Muscle of leg (tissue), 3 donors: ENCODE measurements at regions not wholly inside any gene's neighbourhood (a gene's known extent, or its start where the extent isn't known, plus 50 kb on each side); places are given as distances from the start of the nearest gene placed in this dataset.

Source experiments
- DNase-seq: peaks from one replicate; pipeline ENCODE4 v3.0.0; 2013
- H3K27ac ChIP-seq: one replicate; pipeline ENCODE4 v1.5.1; 2013; ENCODE audit warnings: mild to moderate bottlenecking, low read length, control low read depth
- H3K27me3 ChIP-seq: one replicate; pipeline ENCODE4 v1.6.1; 2013; ENCODE audit warnings: low read length; ENCODE audit not compliant: control insufficient read depth, insufficient read depth
- H3K36me3 ChIP-seq: one replicate; pipeline ENCODE4 v1.6.1; 2013; ENCODE audit warnings: low read length; ENCODE audit not compliant: control insufficient read depth, insufficient read depth
- H3K4me1 ChIP-seq: one replicate; pipeline ENCODE4 v1.6.1; 2013; ENCODE audit warnings: low read length; ENCODE audit not compliant: control insufficient read depth, insufficient read depth
- H3K4me3 ChIP-seq: one replicate; pipeline ENCODE4 v1.5.1; 2013; ENCODE audit warnings: low read length, control low read depth
- H3K9me3 ChIP-seq: replicated peaks from 2 replicates; pipeline ENCODE4 v1.6.1; 2013; ENCODE audit warnings: low read depth, low read length; ENCODE audit not compliant: control insufficient read depth
- WGBS: methylation state at CpG from one replicate; pipeline ENCODE4 v1.1.5; 2013; ENCODE audit warnings: missing lambda C conversion rate; ENCODE audit not compliant: insufficient coverage; 5-methylcytosine and 5-hydroxymethylcytosine counted together

DNA sequence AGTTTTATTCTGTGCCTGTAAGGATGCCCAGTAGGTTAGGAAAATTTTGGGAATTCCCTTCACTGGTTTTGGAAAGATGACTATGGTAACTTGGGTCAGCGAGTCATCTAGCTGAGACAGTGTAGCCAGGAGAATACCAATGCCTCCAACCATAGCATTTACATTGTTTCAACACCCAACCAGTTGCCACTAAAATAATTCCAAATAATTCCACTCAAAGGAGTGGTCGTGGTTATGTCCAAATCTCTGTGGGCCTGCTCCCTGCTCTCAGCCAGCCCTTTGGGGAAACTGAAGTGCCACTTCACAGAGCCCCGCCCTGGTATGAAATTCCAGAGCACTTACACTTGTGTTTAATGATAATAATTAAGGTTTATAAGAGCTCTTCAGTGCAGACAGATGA is 310.5 kb downstream of the PLK2 start:
- 77% methylated on average over 2 of the region's 3 CpGs for WGBS
- H3K27me3 ChIP-seq = no peaks in the 10 kb centered on the region
- H3K9me3 ChIP-seq = no peaks in the 10 kb centered on the region
- H3K4me3 ChIP-seq = no peak overlapping the region
- H3K4me1 ChIP-seq = no peaks in the 10 kb centered on the region
- no peak overlapping the region for H3K27ac ChIP-seq
- H3K36me3 ChIP-seq = no peaks in the 10 kb centered on the region
- DNase-seq = no peak

DNA sequence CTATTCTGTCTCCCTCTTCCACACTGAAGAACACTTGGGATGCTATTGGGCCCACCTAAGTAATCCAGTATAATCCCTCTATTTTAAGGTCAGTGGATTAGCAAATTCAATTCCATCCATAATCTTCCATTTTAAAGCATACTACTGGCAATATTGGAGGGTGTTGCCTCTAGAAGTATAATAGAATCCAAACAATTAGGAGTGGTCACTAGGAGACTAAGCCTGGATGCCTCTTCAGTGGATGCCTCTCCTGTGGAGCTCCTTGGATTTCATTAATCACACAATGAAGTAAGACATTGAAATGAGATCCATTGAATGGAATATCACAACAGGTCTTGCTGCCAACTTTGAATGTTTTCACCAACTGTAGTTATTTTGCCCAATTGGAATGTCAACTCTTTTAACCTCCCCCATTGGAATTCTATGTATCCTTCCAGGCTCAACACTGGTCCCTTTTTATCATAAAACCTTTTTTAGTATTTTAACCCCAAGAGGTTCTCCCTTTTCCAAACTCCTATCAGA is 311.6 kb downstream of the PLK2 start:
- no peaks in the 10 kb centered on the region for H3K9me3 ChIP-seq
- no peak overlapping the region for H3K4me3 ChIP-seq
- no peak for DNase-seq
- no peaks in the 10 kb centered on the region for H3K27me3 ChIP-seq
- H3K4me1 ChIP-seq = no peaks in the 10 kb centered on the region
- no peak overlapping the region for H3K27ac ChIP-seq
- no peaks in the 10 kb centered on the region for H3K36me3 ChIP-seq

DNA sequence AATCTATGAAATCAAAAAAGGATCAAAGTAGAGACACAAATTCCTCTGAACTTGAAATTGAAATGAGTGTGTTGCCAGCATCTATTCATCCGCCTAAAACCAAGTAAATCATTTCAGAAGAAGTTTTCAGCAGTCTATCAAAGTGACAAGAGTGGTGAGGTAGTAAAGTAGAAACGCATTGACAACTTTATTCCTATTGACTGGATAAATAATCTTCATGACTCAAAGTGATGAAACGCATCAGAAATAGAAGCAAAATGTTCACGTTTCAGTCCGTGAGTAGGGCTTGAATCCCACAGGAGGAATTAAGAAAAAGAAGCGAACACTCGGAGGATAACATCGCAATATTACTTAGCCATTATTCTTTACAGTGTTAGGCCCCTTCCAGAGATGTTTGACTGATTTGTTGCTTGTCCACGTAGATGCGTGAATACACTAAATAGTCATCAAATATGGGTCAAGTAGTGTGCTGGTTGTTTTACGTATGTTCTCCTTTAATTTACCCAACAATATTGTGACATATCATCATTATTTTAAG is 314.4 kb downstream of the PLK2 start:
- no peak overlapping the region for H3K4me3 ChIP-seq
- no peak for DNase-seq
- no CpG with 5 or more reads among the region's 11 CpGs for WGBS
- no peaks in the 10 kb centered on the region for H3K4me1 ChIP-seq
- H3K36me3 ChIP-seq = no peaks in the 10 kb centered on the region
- no peak overlapping the region for H3K27ac ChIP-seq
- no peaks in the 10 kb centered on the region for H3K27me3 ChIP-seq
- H3K9me3 ChIP-seq = no peaks in the 10 kb centered on the region

DNA sequence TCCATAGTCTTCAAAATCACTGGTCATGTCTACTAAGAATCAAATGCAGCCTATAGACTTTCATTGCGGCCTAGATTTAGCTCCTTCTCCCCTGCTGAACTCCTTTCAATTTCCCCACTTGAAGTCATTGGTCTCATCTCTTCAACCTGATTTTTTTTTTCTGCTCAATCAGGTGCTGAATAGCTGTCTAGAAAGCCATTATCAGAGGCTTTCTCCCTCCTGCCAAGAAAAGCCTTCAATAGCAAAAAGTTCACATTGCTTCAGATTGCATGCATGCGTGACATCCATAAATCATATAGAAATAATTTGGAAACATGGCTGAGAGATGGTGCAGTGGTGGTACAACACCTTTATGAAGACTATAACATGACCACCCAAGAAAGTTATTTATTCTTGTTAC is 316.2 kb downstream of the PLK2 start:
- no peaks in the 10 kb centered on the region for H3K27me3 ChIP-seq
- no peaks in the 10 kb centered on the region for H3K36me3 ChIP-seq
- 100% methylated on average over 1 of the region's 2 CpGs for WGBS
- no peak overlapping the region for H3K4me3 ChIP-seq
- no peaks in the 10 kb centered on the region for H3K4me1 ChIP-seq
- no peak for DNase-seq
- no peaks in the 10 kb centered on the region for H3K9me3 ChIP-seq
- H3K27ac ChIP-seq = no peak overlapping the region

DNA sequence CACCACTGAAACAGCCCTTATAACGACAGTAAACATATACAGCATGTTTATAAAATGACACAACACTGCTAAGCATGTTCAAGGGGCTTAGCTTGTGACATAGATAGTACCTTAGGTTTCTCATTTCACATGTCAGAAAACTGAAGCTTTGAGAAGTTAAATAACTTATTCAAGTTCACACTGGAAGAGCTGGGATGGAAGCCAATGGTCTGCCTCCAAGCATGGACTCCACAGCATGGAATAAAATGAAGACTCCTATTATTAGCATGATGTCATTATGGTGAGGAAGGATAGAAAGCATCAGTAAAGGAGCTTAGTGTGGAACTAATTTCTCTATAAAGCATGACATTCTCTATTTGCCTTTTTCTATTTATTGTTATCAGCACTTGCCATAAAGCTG is 316.7 kb downstream of the PLK2 start:
- WGBS = no CpG with 5 or more reads among the region's 1 CpG
- no peak overlapping the region for H3K4me3 ChIP-seq
- no peaks in the 10 kb centered on the region for H3K27me3 ChIP-seq
- DNase-seq = peak; percentile 55
- H3K36me3 ChIP-seq = no peaks in the 10 kb centered on the region
- no peaks in the 10 kb centered on the region for H3K4me1 ChIP-seq
- no peaks in the 10 kb centered on the region for H3K9me3 ChIP-seq
- H3K27ac ChIP-seq = no peak overlapping the region

- Histone ChIP-seq H3K4me1 (peaks cover 13% of the 10 kb centered on the region), H3K27ac (no peak overlapping the region), H3K27me3 (no peaks in the 10 kb centered on the region), H3K4me3 (no peak overlapping the region), H3K9me3 (no peaks in the 10 kb centered on the region), H3K36me3 (no peaks in the 10 kb centered on the region)
- WGBS = no CpG with 5 or more reads among the region's 2 CpGs
- no peak for DNase-seq
Measured at GRCh38 chr5:58138791-58139190, 321.1 kb downstream of the PLK2 start.

- no peaks in the 10 kb centered on the region for H3K27me3 ChIP-seq
- peak; percentile 52 for DNase-seq
- no peak overlapping the region for H3K4me3 ChIP-seq
- H3K4me1 ChIP-seq = peaks cover 15% of the 10 kb centered on the region
- no peaks in the 10 kb centered on the region for H3K9me3 ChIP-seq
- H3K36me3 ChIP-seq = no peaks in the 10 kb centered on the region
- no peak overlapping the region for H3K27ac ChIP-seq
- 100% methylated on average over 1 of the region's 5 CpGs for WGBS
Measured at GRCh38 chr5:58136406-58136805, 323.5 kb downstream of the PLK2 start.

DNA sequence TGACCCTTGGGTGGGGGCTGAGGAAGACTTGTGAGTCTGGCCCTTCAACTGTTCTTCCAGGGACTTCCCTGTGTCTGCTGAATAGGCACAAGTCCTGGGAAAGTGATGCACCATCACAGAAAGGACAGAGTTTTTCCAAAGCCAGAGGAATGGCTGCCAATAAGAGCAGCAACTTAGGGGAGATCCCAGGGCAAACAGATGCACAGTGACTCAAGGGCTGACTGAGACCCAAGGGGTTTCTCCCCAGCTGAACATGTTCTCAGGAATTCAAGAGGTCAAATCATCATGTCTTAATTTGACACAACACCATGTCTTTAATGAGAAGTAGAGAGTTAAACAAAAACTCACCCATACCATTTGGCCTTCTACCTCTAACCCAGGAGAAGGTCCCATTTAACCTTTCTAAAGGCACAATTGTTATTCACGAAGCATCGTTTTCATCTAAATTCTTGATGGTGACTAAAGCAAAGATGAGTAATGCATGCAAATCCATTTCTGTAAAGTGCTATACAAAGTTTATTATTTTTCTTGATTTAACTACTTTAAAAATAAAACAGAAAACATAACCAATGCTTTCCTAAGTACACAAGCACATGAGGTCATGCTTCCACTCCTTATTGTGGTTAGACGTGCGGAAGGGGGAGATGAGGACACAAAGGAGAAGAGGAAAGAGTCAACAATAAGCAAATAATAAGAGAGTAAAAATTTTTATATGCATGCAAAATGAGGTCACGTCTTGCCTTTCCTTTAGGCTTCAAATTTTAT is 324.1 kb downstream of the PLK2 start:
- no peak for DNase-seq
- Histone ChIP-seq H3K9me3 (no peaks in the 10 kb centered on the region), H3K27ac (no peak overlapping the region), H3K4me1 (peaks cover 16% of the 10 kb centered on the region), H3K27me3 (no peaks in the 10 kb centered on the region), H3K4me3 (no peak overlapping the region), H3K36me3 (no peaks in the 10 kb centered on the region)
- no CpG with 5 or more reads among the region's 5 CpGs for WGBS

DNA sequence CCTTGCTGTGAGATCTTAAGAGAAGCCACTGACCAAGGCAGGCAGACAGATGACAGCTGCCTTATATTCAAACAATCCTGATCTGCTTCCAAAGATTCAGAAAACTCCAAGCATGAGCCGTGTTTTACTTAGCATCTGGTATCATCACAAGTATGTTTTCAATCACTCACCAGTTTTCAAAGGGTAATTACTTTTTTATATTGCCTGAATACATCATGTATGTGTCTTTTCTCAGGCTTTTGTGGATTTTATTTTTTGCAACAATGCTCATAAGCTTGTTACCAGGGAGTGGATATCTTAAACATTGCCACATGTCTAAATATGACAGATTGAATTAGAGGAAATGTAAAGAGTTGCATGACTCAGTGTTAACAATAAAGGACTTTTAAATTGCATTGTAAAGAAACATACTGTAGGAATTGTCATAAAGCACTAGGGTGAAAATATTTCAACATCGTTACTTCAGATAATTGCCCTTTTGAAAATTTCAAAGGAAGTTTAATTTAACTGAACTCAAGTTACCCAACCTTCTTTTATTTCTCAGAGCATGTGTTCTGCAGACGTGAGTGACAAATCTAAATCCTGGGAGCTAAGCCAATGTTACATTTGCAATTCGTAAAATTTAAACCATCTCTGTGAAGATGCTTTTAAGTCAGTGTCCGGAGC is 326.1 kb downstream of the PLK2 start:
- DNase-seq = peak; percentile 79
- Histone ChIP-seq H3K36me3 (no peaks in the 10 kb centered on the region), H3K9me3 (no peaks in the 10 kb centered on the region), H3K4me1 (peaks cover 20% of the 10 kb centered on the region), H3K27me3 (no peaks in the 10 kb centered on the region), H3K4me3 (no peak overlapping the region), H3K27ac (peak overlapping the region; percentile 66)
- WGBS = no CpG with 5 or more reads among the region's 5 CpGs

- no peaks in the 10 kb centered on the region for H3K27me3 ChIP-seq
- H3K36me3 ChIP-seq = no peaks in the 10 kb centered on the region
- no peak overlapping the region for H3K4me3 ChIP-seq
- H3K9me3 ChIP-seq = no peaks in the 10 kb centered on the region
- 57% methylated on average over 4 of the region's 7 CpGs for WGBS
- DNase-seq = no peak
- peaks cover 22% of the 10 kb centered on the region for H3K4me1 ChIP-seq
- H3K27ac ChIP-seq = peak overlapping the region; percentile 66
Measured at GRCh38 chr5:58133216-58133615, 326.7 kb downstream of the PLK2 start.
